Neural progenitor cell (in vitro differentiated cells): ENCODE measurements at regions not wholly inside any gene's neighbourhood (a gene's known extent, or its start where the extent isn't known, plus 50 kb on each side); places are given as distances from the start of the nearest gene placed in this dataset.
"Not testable (repeated sequence)": the region's sequence is repeated elsewhere in the genome, so short reads cannot be mapped to it uniquely, and the experiment has no call there.

ENCODE experiments used
- DNase-seq: peaks from one replicate; pipeline ENCODE4 v3.0.0-alpha.2; 2016; ENCODE audit warnings: low spot score
- H2AFZ ChIP-seq: fragments of 200-600 bp; sonication (generic); replicated peaks from 2 replicates; pipeline ENCODE4 v1.6.1; 2016; ENCODE audit warnings: antibody characterized with exemption
- H3F3A ChIP-seq: fragments of 200-600 bp; sonication (generic); 2 replicates; pipeline ENCODE4 v1.6.1; 2016; ENCODE audit warnings: antibody characterized with exemption, low read depth
- H3K27ac ChIP-seq: fragments of 200-600 bp; sonication (generic); 2 replicates; pipeline ENCODE4 v1.5.1; 2016; ENCODE audit warnings: mild to moderate bottlenecking
- H3K27me3 ChIP-seq: fragments of 200-600 bp; sonication (generic); 2 replicates; pipeline ENCODE4 v1.6.1; 2016; ENCODE audit warnings: mild to moderate bottlenecking, moderate library complexity
- H3K36me3 ChIP-seq: fragments of 200-600 bp; sonication (generic); 2 replicates; pipeline ENCODE4 v1.5.1; 2016
- H3K4me1 ChIP-seq: fragments of 200-600 bp; sonication (generic); 2 replicates; pipeline ENCODE4 v1.6.1; 2016; ENCODE audit warnings: mixed run types
- H3K4me2 ChIP-seq: fragments of 200-600 bp; sonication (generic); 2 replicates; pipeline ENCODE4 v1.6.1; 2016
- H3K4me3 ChIP-seq: fragments of 200-600 bp; sonication (generic); 2 replicates; pipeline ENCODE4 v1.5.1; 2016
- H3K79me2 ChIP-seq: fragments of 200-600 bp; sonication (generic); 2 replicates; pipeline ENCODE4 v1.6.1; 2016; ENCODE audit warnings: low read depth
- H3K9ac ChIP-seq: fragments of 200-600 bp; sonication (generic); 2 replicates; pipeline ENCODE4 v1.6.1; 2016
- H3K9me3 ChIP-seq: fragments of 200-600 bp; sonication (generic); 2 replicates; pipeline ENCODE4 v1.5.1; 2016; ENCODE audit warnings: low read depth
- H4K20me1 ChIP-seq: fragments of 200-600 bp; sonication (generic); 2 replicates; pipeline ENCODE4 v1.6.1; 2016; ENCODE audit warnings: low read depth
- H3K27ac Mint-ChIP-seq: 3 replicates; pipeline ENCODE4 v1.8.0; 2021; ENCODE audit warnings: mixed read lengths
- H3K27me3 Mint-ChIP-seq: 2 replicates; pipeline ENCODE4 v1.8.0; 2022; ENCODE audit warnings: low read depth, mild to moderate bottlenecking, inconsistent platforms, moderate library complexity, mixed read lengths; ENCODE audit not compliant: insufficient read depth
- H3K36me3 Mint-ChIP-seq: 3 replicates; pipeline ENCODE4 v1.8.0; 2021; ENCODE audit warnings: mixed read lengths
- H3K4me1 Mint-ChIP-seq: 3 replicates; pipeline ENCODE4 v1.8.0; 2021; ENCODE audit warnings: mixed read lengths
- H3K4me3 Mint-ChIP-seq: 3 replicates; pipeline ENCODE4 v1.8.0; 2021; ENCODE audit warnings: mild to moderate bottlenecking, moderate library complexity, mixed read lengths
- H3K9me3 Mint-ChIP-seq: 3 replicates; pipeline ENCODE4 v1.8.0; 2020; ENCODE audit warnings: mixed read lengths
- EZH2 ChIP-seq: fragments of 200-600 bp; sonication (generic); IDR thresholded peaks from 2 replicates; pipeline ENCODE4 v1.6.1; 2017; ENCODE audit warnings: antibody characterized with exemption, mild to moderate bottlenecking, moderate library complexity
- EZH2phosphoT487 ChIP-seq: fragments of 200-600 bp; sonication (generic); IDR thresholded peaks from 2 replicates; pipeline ENCODE4 v1.6.1; 2017; ENCODE audit warnings: antibody characterized with exemption
- TF ChIP-seq, protein P1 (sequence below): fragments of 200-600 bp; sonication (generic); IDR thresholded peaks from 2 replicates; pipeline ENCODE4 v1.5.1; 2017; ENCODE audit warnings: antibody characterized with exemption, mild to moderate bottlenecking

DNA sequence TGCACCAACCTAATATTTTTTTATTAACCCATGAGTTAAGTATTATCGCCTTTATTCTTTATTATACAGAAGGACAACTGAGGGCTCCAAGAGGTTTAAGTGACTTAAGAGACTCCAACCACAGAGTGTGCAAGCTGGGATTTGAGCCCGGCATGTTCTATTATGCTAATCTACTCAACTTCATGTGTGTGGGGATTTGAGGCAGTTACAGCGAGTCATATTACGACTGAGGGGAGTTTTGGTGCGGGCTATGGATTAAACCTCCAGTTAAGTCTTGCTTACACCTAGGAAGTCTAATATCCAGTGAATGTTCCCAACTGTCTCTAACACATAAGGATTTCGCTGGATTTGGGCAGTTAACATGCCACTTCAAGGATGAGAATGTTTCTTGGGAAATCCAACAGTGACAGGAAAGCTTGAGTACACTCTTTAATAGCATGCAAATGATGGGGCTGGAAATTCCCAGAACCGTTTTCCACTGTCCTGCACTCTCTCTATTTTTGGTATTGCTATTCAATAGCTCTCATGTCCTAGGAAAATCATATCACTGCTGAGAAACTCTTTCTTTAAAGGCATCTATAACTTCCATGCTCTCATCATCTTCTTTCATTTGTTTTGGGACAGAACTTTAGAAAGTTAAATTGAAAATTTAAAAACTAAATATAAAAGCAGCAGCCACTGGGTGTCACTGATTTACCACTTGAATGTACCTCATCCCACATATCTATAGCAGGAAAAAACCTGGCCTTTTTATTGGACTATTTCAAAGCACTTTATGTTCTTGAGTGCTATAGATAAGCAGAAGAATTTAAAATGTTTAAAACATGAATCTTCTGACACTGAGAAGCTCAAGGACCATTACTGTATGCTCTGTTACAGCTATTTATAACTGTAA lies 165.1 kb upstream of the TTC29 start:
- H3K9me3 ChIP-seq, result no peaks in the 10 kb centered on the region
- Mint-ChIP-seq H3K27me3 (peaks cover 2% of the 10 kb centered on the region), H3K27ac (no peak overlapping the region), H3K9me3 (peaks cover 18% of the 10 kb centered on the region), H3K36me3 (no peaks in the 10 kb centered on the region), H3K4me1 (no peaks in the 10 kb centered on the region), H3K4me3 (no peak overlapping the region)
- no peak overlapping the region for H2AFZ ChIP-seq
- no peak overlapping the region for H3K4me3 ChIP-seq
- no peak overlapping the region for H3K9ac ChIP-seq
- no peak for TF ChIP-seq EZH2
- TF ChIP-seq, protein P1, sequence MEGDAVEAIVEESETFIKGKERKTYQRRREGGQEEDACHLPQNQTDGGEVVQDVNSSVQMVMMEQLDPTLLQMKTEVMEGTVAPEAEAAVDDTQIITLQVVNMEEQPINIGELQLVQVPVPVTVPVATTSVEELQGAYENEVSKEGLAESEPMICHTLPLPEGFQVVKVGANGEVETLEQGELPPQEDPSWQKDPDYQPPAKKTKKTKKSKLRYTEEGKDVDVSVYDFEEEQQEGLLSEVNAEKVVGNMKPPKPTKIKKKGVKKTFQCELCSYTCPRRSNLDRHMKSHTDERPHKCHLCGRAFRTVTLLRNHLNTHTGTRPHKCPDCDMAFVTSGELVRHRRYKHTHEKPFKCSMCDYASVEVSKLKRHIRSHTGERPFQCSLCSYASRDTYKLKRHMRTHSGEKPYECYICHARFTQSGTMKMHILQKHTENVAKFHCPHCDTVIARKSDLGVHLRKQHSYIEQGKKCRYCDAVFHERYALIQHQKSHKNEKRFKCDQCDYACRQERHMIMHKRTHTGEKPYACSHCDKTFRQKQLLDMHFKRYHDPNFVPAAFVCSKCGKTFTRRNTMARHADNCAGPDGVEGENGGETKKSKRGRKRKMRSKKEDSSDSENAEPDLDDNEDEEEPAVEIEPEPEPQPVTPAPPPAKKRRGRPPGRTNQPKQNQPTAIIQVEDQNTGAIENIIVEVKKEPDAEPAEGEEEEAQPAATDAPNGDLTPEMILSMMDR, result peak; percentile 28
- DNase-seq, result no peak
- H3K79me2 ChIP-seq, result no peaks in the 10 kb centered on the region
- no peaks in the 10 kb centered on the region for H4K20me1 ChIP-seq
- no peak overlapping the region for H3K27ac ChIP-seq
- H3K4me2 ChIP-seq, result no peak overlapping the region
- H3K36me3 ChIP-seq, result no peaks in the 10 kb centered on the region
- no peaks in the 10 kb centered on the region for H3F3A ChIP-seq
- H3K27me3 ChIP-seq, result no peaks in the 10 kb centered on the region
- no peaks in the 10 kb centered on the region for H3K4me1 ChIP-seq

DNA sequence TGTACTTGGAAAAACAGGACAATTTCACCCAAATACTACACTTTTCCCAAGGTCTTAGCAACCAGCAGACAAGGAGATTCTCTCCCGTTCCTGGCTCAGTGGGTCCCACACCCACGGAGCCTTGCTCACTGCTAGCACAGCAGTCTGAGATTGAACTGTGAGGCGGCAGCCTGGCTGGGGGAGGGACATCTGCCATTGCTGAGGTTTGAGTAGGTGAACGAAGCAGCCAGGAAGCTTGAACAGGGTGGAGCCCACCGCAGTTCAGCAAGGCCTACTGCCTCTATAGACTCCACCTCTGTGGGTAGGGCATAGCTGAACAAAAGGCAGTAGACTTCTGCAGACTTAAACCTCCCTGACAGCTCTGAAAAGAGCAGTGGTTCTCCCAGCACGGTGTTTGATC lies 166.5 kb upstream of the TTC29 start:
- not testable (repeated sequence) for H3K9ac ChIP-seq, H3K27ac ChIP-seq, H3K27ac Mint-ChIP-seq, H3K4me1 ChIP-seq, H3K4me3 ChIP-seq, H3K36me3 ChIP-seq, H3K36me3 Mint-ChIP-seq, H3K9me3 ChIP-seq, H4K20me1 ChIP-seq, H3K4me1 Mint-ChIP-seq, H3K27me3 ChIP-seq, H3K27me3 Mint-ChIP-seq, H3K4me3 Mint-ChIP-seq, DNase-seq, H3K4me2 ChIP-seq, H3F3A ChIP-seq, H3K79me2 ChIP-seq
- H2AFZ ChIP-seq, result peak overlapping the region; percentile 36
- peaks cover 18% of the 10 kb centered on the region for H3K9me3 Mint-ChIP-seq

DNA sequence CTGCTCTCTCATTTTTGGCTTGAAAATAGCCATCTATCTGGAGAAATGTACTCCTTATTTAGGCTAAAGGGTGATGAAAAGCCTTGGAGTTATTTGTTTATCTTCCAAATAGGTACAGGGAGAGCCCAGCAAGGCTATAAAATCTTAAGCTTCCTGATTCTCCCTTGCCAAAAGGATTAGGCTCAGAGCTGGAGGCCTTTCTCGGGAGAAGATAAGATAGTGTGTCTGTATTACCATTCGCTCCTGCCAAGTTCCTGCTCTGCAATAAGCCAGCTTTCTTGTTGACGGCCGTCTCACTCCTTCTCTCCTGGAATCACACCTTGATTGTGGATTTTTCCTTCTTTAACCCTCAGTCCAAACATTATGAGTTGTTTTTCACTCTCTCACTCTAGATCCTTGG lies 171.8 kb upstream of the TTC29 start:
- Histone ChIP-seq H3K4me2 (no peak overlapping the region), H3K27ac (no peak overlapping the region), H3K79me2 (no peaks in the 10 kb centered on the region), H3K27me3 (no peaks in the 10 kb centered on the region), H2AFZ (peak overlapping the region; percentile 44), H4K20me1 (no peaks in the 10 kb centered on the region), H3F3A (no peaks in the 10 kb centered on the region), H3K9me3 (no peaks in the 10 kb centered on the region), H3K4me1 (no peaks in the 10 kb centered on the region), H3K36me3 (no peaks in the 10 kb centered on the region), H3K4me3 (no peak overlapping the region), H3K9ac (no peak overlapping the region)
- Mint-ChIP-seq H3K27me3 (peaks cover 4% of the 10 kb centered on the region), H3K36me3 (no peaks in the 10 kb centered on the region), H3K4me1 (no peaks in the 10 kb centered on the region), H3K4me3 (no peak overlapping the region), H3K9me3 (peaks cover 18% of the 10 kb centered on the region), H3K27ac (no peak overlapping the region)
- DNase-seq, result no peak
- TF ChIP-seq, protein P1, result no peak
- TF ChIP-seq EZH2phosphoT487 (no peak), EZH2 (no peak)

DNA sequence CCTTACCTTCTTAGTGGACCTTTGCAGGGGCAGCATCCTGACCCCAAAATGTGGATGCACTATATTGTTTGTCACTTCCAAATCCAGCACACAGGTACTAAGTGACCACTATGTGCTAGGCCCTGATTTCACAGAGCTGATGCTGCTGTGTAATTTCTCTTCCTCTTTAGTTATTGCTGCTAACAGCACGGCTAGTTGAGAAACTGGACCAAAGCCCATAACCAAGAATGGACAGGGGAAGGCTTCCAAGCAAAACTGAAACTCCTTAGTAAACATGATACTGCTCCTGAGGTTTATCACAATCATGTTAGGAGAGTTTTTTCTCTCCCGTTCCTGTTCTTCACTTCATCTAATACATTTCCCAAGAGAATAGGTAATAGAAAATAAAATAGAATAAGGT lies 172.9 kb upstream of the TTC29 start:
- no peaks in the 10 kb centered on the region for H3K4me1 ChIP-seq
- H3K36me3 Mint-ChIP-seq, result no peaks in the 10 kb centered on the region
- H3K9me3 Mint-ChIP-seq, result peaks cover 16% of the 10 kb centered on the region
- no peaks in the 10 kb centered on the region for H3K4me1 Mint-ChIP-seq
- peaks cover 2% of the 10 kb centered on the region for H3K27me3 Mint-ChIP-seq
- no peak for DNase-seq
- no peaks in the 10 kb centered on the region for H4K20me1 ChIP-seq
- H3K27ac ChIP-seq, result no peak overlapping the region
- H3K4me3 Mint-ChIP-seq, result no peak overlapping the region
- H2AFZ ChIP-seq, result no peak overlapping the region
- H3K9me3 ChIP-seq, result no peaks in the 10 kb centered on the region
- H3K27ac Mint-ChIP-seq, result no peak overlapping the region
- H3K79me2 ChIP-seq, result no peaks in the 10 kb centered on the region
- no peak overlapping the region for H3K4me2 ChIP-seq
- H3K9ac ChIP-seq, result no peak overlapping the region
- H3F3A ChIP-seq, result no peaks in the 10 kb centered on the region
- no peak overlapping the region for H3K4me3 ChIP-seq
- no peaks in the 10 kb centered on the region for H3K27me3 ChIP-seq
- no peaks in the 10 kb centered on the region for H3K36me3 ChIP-seq
- TF ChIP-seq EZH2phosphoT487 (no peak), EZH2 (no peak)
- TF ChIP-seq, protein P1, result no peak
